HepG2 (cell line): ENCODE measurements at regions not wholly inside any gene's neighbourhood (a gene's known extent, or its start where the extent isn't known, plus 50 kb on each side); places are given as distances from the start of the nearest gene placed in this dataset.

Experiments used
- ATAC-seq: fragments of 200-7000 bp; cut with Tn5 transposase; 3 replicates; pipeline ENCODE4 v1.9.1; 2020; ENCODE audit warnings: mild to moderate bottlenecking, moderate library complexity
- BruUV-seq: library from RNA; stranded (reverse); fragments of 400-500 nt; replicated peaks from 2 replicates; lab custom pipeline; 2021; lab: Mats Ljungman, UMichigan
- CTCF ChIA-PET: fragments of 300-600 bp; formaldehyde crosslinking; extraction: SDS; loops from one replicate; lab custom pipeline; 2021; ENCODE audit warnings: low total read pairs, inconsistent platforms, low intra/inter-chr PET ratio; lab: Yijun Ruan, JAX
- POLR2A ChIA-PET: fragments of 350-600 bp; sonication (Branson Sonifier 250); formaldehyde crosslinking; loops from one replicate; lab custom pipeline; 2020; ENCODE audit warnings: antibody characterized with exemption, inconsistent platforms; lab: Yijun Ruan, JAX
- DNase-seq: peaks from one replicate; pipeline ENCODE4 v3.0.0-alpha.2; 2015; ENCODE audit warnings: low spot score
- FAIRE-seq: peaks from 3 replicates; lab custom pipeline; 2011; peaks lifted over from hg19 to GRCh38; lab: Jason Lieb, UNC
- H2AFZ ChIP-seq: one replicate; pipeline ENCODE4 v1.6.1; 2011; ENCODE audit warnings: low read length, inconsistent platforms
- H3K27ac ChIP-seq: fragments of 300-600 bp; 3 replicates; pipeline ENCODE4 v1.8.0; 2011; ENCODE audit warnings: mixed run types, mild to moderate bottlenecking, mixed read lengths, low read length, inconsistent platforms; ENCODE audit not compliant: insufficient read depth; ENCODE audit errors: extremely low read length
- H3K27me3 ChIP-seq, 2 experiments: fragments of 200-600 bp in 1 of 2; 2 replicates in 1 of 2; 3 replicates in 1 of 2; pipeline versions ENCODE4 v1.6.0 to v1.8.0; 2011; ENCODE audit warnings: low read length in 2 of 2, mild to moderate bottlenecking in 2 of 2, moderate library complexity in 2 of 2, inconsistent platforms in 1 of 2; ENCODE audit not compliant: insufficient read depth in 2 of 2, control insufficient read depth in 1 of 2
- H3K36me3 ChIP-seq, 2 experiments: fragments of 200-600 bp in 1 of 2; replicated peaks in 1 of 2; 2 replicates in 1 of 2; 3 replicates in 1 of 2; pipeline versions ENCODE4 v1.5.1 to v1.8.0; 2011; ENCODE audit warnings: low read length in 2 of 2, inconsistent platforms in 1 of 2; ENCODE audit not compliant: insufficient read depth in 2 of 2, control insufficient read depth in 1 of 2
- H3K4me1 ChIP-seq: 2 replicates; pipeline ENCODE4 v1.5.1; 2012; ENCODE audit warnings: low read length, inconsistent platforms; ENCODE audit not compliant: insufficient read depth
- H3K4me2 ChIP-seq: 2 replicates; pipeline ENCODE4 v1.6.0; 2011; ENCODE audit warnings: low read depth, low read length, inconsistent platforms
- H3K4me3 ChIP-seq, 3 experiments: fragments of 200-600 bp in 1 of 3; sonication (generic), shearing (Covaris generic) in 1 of 3; replicated peaks in 1 of 3; 2 replicates each; pipeline ENCODE4 v1.5.1; 2011 to 2016; ENCODE audit warnings: low read length in 3 of 3, inconsistent platforms in 2 of 3, low read depth in 2 of 3, mild to moderate bottlenecking in 2 of 3, control low read depth in 1 of 3, mixed read lengths in 1 of 3; ENCODE audit not compliant: insufficient read depth in 1 of 3
- H3K79me2 ChIP-seq: one replicate; pipeline ENCODE4 v1.6.1; 2011; ENCODE audit warnings: low read length, inconsistent platforms; ENCODE audit not compliant: insufficient read depth
- H3K9ac ChIP-seq: 2 replicates; pipeline ENCODE4 v1.6.0; 2011; ENCODE audit warnings: mild to moderate bottlenecking, low read depth, low read length, inconsistent platforms; ENCODE audit not compliant: insufficient read depth
- H3K9me3 ChIP-seq: 2 replicates; pipeline ENCODE4 v1.5.1; 2012; ENCODE audit warnings: mild to moderate bottlenecking, low read length
- H4K20me1 ChIP-seq: 2 replicates; pipeline ENCODE4 v1.6.0; 2011; ENCODE audit warnings: inconsistent platforms, mild to moderate bottlenecking, low read length, moderate library complexity; ENCODE audit not compliant: insufficient read depth
- DPF2 ChIP-seq: sonication (generic); formaldehyde crosslinking; IDR thresholded peaks from 2 replicates; pipeline ENCODE4 v1.4.0; 2020; ENCODE audit warnings: mild to moderate bottlenecking, low read depth, missing genetic modification reagents, borderline replicate concordance
- GLI4 ChIP-seq: sonication (generic); formaldehyde crosslinking; IDR thresholded peaks from 2 replicates; pipeline ENCODE4 v1.5.1; 2020; ENCODE audit warnings: missing genetic modification reagents, mild to moderate bottlenecking, moderate library complexity, borderline replicate concordance
- HIC2 ChIP-seq: sonication (generic); formaldehyde crosslinking; IDR thresholded peaks from 2 replicates; pipeline ENCODE4 v1.9.0; 2022; ENCODE audit warnings: low read depth, missing genetic modification reagents
- HMG20B ChIP-seq: conservative IDR thresholded peaks from 2 replicates; pipeline ENCODE4 v1.6.1; 2016; ENCODE audit warnings: missing genetic modification reagents, missing compliant biosample characterization
- KAT8 ChIP-seq: IDR thresholded peaks from 2 replicates; pipeline ENCODE4 v1.6.1; 2016; ENCODE audit warnings: missing genetic modification reagents, missing compliant biosample characterization
- RFX1 ChIP-seq: fragments of 450-650 bp; IDR thresholded peaks from 2 replicates; pipeline ENCODE4 v1.6.1; 2017
- ZMAT3 ChIP-seq: sonication (generic); formaldehyde crosslinking; conservative IDR thresholded peaks from 2 replicates; pipeline ENCODE4 v1.7.0; 2021; ENCODE audit warnings: missing genetic modification reagents
- ZNF446 ChIP-seq: sonication (generic); formaldehyde crosslinking; IDR thresholded peaks from 2 replicates; pipeline ENCODE4 v1.5.0; 2020; ENCODE audit warnings: mild to moderate bottlenecking, missing genetic modification reagents
- ZNF460 ChIP-seq: sonication (generic); formaldehyde crosslinking; IDR thresholded peaks from 2 replicates; pipeline ENCODE4 v1.5.1; 2020; ENCODE audit warnings: missing genetic modification reagents, mild to moderate bottlenecking, borderline replicate concordance
- ZNF564 ChIP-seq: sonication (generic); formaldehyde crosslinking; IDR thresholded peaks from 2 replicates; pipeline ENCODE4 v1.8.1; 2023; ENCODE audit warnings: mild to moderate bottlenecking, missing genetic modification reagents
- ZNF607 ChIP-seq: sonication (generic); formaldehyde crosslinking; IDR thresholded peaks from 2 replicates; pipeline ENCODE4 v1.5.1; 2020; ENCODE audit warnings: missing genetic modification reagents, mild to moderate bottlenecking, borderline replicate concordance
- ZNF609 ChIP-seq: sonication (generic); formaldehyde crosslinking; IDR thresholded peaks from 2 replicates; pipeline ENCODE4 v1.4.0; 2020; ENCODE audit warnings: mild to moderate bottlenecking, missing genetic modification reagents, borderline replicate concordance
- ZNF781 ChIP-seq: sonication (generic); formaldehyde crosslinking; IDR thresholded peaks from 2 replicates; pipeline ENCODE4 v1.5.1; 2020; ENCODE audit warnings: borderline replicate concordance, mild to moderate bottlenecking, missing genetic modification reagents; ENCODE audit errors: not compliant biosample characterization
- WGBS: methylation state at CpG from one replicate; pipeline ENCODE4 v1.1.6; 2017; ENCODE audit warnings: low lambda C conversion rate; 5-methylcytosine and 5-hydroxymethylcytosine counted together
- in situ Hi-C: cut with HindIII; loops from 2 replicates; pipeline ENCODE4 v1.10.0; 2017; ENCODE audit warnings: low pct_unique_long_range_greater_than_20kb; ENCODE audit not compliant: extremely low pct_ligation_motif_present
- intact Hi-C: fragments of 100-400 bp; cut with micrococcal nuclease; formaldehyde crosslinking; loops from one replicate; pipeline ENCODE4 v1.10.0; 2022; ENCODE audit not compliant: unreplicated experiment
- TF ChIP-seq, protein P1 (sequence below): IDR thresholded peaks from 2 replicates; pipeline ENCODE4 v1.6.1; 2016
- TF ChIP-seq, protein P2 (sequence below): sonication (generic); formaldehyde crosslinking; IDR thresholded peaks from 2 replicates; pipeline ENCODE4 v1.8.1; 2023; ENCODE audit warnings: mild to moderate bottlenecking, missing genetic modification reagents, borderline replicate concordance
- TF ChIP-seq, protein P3 (sequence below): sonication (generic); formaldehyde crosslinking; IDR thresholded peaks from 2 replicates; pipeline ENCODE4 v1.5.0; 2020; ENCODE audit warnings: mild to moderate bottlenecking, missing genetic modification reagents, borderline replicate concordance

GRCh38 chr6:44530910-44531234, 143.4 kb downstream of the CDC5L start:
- WGBS, result 0% methylated on average over 1 of the region's 3 CpGs
- ChIA-PET CTCF (no interaction called here), POLR2A (no interaction called here)
- intact Hi-C loops (no loop called here), in situ Hi-C loops (no loop called here)
- Histone ChIP-seq H3K4me2 (no peak overlapping the region), H3K9ac (no peak overlapping the region), H2AFZ (no peak overlapping the region), H3K27me3 (peaks cover 12 to 81% of the 10 kb centered on the region in 2 experiments), H3K4me3 (no peak overlapping the region), H4K20me1 (no peaks in the 10 kb centered on the region), H3K4me1 (no peaks in the 10 kb centered on the region), H3K9me3 (no peaks in the 10 kb centered on the region), H3K27ac (no peak overlapping the region), H3K36me3 (no peaks in the 10 kb centered on the region), H3K79me2 (no peaks in the 10 kb centered on the region)
- no TSS peak for BruUV-seq
- FAIRE-seq, result no peak
- ATAC-seq, result no peak
- no peak for DNase-seq
- no peak for TF ChIP-seq HMG20B
- TF ChIP-seq ZNF564 (CRISPR knock-in tag), result no peak
- TF ChIP-seq, protein P1, sequence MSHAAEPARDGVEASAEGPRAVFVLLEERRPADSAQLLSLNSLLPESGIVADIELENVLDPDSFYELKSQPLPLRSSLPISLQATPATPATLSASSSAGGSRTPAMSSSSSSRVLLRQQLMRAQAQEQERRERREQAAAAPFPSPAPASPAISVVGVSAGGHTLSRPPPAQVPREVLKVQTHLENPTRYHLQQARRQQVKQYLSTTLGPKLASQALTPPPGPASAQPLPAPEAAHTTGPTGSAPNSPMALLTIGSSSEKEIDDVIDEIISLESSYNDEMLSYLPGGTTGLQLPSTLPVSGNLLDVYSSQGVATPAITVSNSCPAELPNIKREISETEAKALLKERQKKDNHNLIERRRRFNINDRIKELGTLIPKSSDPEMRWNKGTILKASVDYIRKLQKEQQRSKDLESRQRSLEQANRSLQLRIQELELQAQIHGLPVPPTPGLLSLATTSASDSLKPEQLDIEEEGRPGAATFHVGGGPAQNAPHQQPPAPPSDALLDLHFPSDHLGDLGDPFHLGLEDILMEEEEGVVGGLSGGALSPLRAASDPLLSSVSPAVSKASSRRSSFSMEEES, result no peak
- no peak for TF ChIP-seq KAT8 (CRISPR knock-in tag)
- TF ChIP-seq, protein P2, sequence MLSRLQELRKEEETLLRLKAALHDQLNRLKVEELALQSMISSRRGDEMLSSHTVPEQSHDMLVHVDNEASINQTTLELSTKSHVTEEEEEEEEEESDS (CRISPR knock-in tag), result no peak
- no peak for TF ChIP-seq ZMAT3 (CRISPR knock-in tag)
- no peak for TF ChIP-seq RFX1
- no peak for TF ChIP-seq HIC2
- no peak for TF ChIP-seq ZNF446
- TF ChIP-seq DPF2 (CRISPR knock-in tag), result no peak
- TF ChIP-seq ZNF781 (CRISPR knock-in tag), result no peak
- TF ChIP-seq, protein P3, sequence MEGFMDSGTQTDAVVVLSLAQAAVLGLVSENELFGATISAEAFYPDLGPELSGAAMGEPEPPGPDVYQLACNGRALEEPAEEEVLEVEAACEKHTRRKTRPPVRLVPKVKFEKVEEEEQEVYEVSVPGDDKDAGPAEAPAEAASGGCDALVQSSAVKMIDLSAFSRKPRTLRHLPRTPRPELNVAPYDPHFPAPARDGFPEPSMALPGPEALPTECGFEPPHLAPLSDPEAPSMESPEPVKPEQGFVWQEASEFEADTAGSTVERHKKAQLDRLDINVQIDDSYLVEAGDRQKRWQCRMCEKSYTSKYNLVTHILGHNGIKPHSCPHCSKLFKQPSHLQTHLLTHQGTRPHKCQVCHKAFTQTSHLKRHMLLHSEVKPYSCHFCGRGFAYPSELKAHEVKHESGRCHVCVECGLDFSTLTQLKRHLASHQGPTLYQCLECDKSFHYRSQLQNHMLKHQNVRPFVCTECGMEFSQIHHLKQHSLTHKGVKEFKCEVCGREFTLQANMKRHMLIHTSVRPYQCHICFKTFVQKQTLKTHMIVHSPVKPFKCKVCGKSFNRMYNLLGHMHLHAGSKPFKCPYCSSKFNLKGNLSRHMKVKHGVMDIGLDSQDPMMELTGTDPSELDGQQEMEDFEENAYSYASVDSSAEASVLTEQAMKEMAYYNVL (CRISPR knock-in tag), result no peak
- TF ChIP-seq GLI4, result no peak
- TF ChIP-seq ZNF609, result no peak
- TF ChIP-seq ZNF607, result no peak
- no peak for TF ChIP-seq ZNF460 (CRISPR knock-in tag)
